GM18520 (cell line): ENCODE measurements at regions not wholly inside any gene's neighbourhood (a gene's known extent, or its start where the extent isn't known, plus 50 kb on each side); places are given as distances from the start of the nearest gene placed in this dataset.

Experiments used
- ATAC-seq: cut with Tn5 transposase; IDR thresholded peaks from one replicate; pipeline ENCODE4 v1.9.1; 2021; ENCODE audit not compliant: unreplicated experiment

DNA sequence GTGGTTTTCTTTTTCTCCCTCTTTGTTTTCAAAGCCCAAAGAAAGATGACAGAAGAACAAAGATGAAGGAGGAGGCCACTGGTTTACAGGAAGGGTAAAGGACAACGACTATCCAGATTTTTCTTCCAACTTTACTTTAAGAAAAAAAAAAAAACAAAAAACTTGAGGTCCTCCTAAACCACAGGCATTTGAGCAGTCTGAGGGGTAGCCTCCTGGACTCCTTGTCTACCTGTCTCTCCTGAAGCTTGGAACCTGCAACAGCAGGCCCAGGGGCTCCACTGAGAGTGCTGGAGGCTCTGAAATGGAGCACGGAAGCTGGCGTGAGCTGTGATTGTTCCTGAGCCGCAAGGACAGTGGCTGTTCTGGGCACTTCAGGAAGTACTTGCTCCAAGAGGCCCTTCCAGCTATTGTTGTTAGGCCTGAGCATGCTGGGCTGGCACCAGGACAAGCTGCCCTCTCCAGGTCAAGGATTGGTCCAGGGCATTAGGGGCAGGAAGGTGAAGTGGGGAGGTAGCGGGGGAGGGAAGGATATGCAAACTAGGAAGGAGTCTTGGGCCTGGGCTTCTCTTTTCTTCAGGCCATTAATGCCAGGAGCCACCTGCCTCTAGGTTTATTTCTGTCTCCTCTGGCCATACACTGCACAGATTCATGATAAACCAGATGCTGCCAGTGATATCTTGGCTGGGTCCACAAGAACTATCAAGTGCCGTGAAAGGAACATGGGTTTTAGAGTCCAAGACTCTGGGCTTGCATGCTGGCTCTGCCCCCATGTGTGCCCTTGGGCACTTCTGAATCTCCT is 147.3 kb downstream of the CCDC34 start:
- no peak for ATAC-seq

DNA sequence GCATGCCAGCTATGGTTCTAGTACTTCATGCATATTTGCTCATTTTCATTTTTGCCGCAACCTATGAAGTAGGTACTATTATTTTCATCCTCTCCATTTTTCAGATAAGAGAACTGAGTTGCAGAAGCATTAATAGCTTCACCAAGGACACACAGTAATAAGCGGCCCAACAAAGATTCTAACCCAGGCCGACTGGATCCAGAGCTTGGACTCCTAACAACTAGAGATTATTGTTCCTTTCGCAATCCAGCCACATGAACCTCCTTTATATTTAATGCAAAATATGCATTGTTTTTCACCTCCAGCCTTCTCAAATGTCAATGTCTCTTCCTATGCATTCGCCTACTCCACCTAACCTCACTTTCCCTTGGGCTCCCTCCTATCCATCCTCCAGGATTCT is 148.3 kb downstream of the CCDC34 start:
- ATAC-seq: no peak

DNA sequence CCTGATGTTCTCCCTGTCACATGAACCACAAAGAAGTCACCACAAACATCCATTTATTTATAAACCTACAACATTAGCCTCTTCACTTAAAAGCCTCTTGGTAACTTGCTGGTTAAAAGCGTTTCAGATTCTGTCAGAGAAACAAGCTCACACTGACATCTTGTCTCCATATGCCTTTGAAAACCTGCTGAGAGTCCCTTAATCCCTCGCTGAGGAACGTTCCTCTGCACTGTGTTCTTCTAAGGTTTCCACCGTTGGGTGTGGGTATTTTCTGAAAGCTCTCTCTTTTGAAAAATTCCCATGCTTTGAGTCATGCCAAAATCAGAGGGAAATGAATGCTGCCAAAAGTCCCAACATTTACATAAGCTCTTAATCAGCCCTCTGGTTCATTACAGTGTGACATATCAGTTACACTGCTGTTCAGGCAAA is 149.8 kb downstream of the CCDC34 start:
- peak; percentile 21 for ATAC-seq

GRCh38 chr11:27212248-27212780 is 150.7 kb downstream of the CCDC34 start:
- ATAC-seq: peak; percentile 31

- no peak for ATAC-seq
These were observed 151.5 kb downstream of the CCDC34 start for GRCh38 chr11:27211370-27212127.

DNA sequence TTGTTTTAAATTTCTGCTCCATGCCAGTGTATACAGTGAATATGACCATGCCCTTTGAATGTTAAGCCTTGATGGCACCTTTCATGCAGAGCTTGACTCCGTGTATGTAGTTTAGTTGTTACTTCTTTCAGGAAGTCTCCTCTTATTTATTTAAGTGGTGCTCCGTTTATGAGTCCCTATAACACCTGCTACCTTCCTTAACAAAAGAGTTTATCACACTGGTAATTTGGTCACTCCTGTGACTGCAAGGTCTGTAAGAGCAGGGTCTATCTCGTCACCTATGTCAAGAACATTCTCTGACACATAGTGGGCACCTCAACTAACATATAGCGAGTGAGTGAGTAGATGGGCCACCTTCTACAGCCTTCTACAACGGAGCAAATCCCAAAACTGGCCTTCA is 152.5 kb downstream of the CCDC34 start:
- ATAC-seq: no peak

DNA sequence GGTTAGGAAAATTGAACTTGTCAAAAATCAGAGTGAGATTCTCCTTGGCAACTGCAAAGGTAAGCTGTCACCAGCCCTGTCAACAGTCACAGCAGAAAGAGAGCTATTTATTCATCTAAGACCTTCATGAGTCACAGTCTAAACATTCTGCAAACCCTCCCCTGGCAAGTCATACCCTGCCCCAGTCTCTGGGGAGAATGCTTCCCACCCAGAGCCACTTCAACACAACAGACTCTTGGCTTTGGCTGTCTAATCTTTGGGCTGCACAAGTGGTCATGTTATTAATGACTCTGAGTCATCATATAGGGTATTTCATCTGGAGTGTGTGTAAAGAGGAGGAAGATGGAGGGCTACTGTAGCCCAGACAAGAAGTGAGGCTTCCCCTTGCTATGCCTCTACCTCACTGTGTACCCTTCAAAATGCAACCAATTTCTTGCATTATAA is 153.4 kb downstream of the CCDC34 start:
- peak; percentile 62 for ATAC-seq

- no peak for ATAC-seq
These were observed 154.2 kb downstream of the CCDC34 start for GRCh38 chr11:27208846-27209245.

- ATAC-seq: no peak
These were observed 155.9 kb downstream of the CCDC34 start for GRCh38 chr11:27207025-27207650.

- ATAC-seq: no peak
These were observed 157.0 kb downstream of the CCDC34 start for GRCh38 chr11:27205779-27206570.

DNA sequence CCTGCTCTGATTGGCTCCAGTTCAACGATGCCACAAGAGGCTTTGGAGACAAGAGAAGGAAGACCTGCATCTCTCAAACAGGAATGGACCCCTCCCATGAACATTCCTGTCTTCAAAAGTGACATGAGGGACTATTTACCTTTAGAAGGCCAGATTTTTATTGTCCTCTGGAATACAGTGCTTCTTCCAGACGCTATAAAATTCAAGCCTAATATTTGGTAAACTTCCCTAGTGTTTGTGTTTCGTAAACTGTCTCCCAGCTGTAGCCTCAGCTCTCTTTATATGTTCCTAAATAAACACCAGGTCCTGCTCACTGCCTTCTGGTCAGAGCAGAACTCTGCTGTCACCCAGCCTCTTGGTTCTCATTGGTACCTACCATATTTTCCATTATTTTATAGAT is 157.8 kb downstream of the CCDC34 start:
- no peak for ATAC-seq

- no peak for ATAC-seq
These were observed 158.5 kb downstream of the CCDC34 start for GRCh38 chr11:27204529-27204928.

DNA sequence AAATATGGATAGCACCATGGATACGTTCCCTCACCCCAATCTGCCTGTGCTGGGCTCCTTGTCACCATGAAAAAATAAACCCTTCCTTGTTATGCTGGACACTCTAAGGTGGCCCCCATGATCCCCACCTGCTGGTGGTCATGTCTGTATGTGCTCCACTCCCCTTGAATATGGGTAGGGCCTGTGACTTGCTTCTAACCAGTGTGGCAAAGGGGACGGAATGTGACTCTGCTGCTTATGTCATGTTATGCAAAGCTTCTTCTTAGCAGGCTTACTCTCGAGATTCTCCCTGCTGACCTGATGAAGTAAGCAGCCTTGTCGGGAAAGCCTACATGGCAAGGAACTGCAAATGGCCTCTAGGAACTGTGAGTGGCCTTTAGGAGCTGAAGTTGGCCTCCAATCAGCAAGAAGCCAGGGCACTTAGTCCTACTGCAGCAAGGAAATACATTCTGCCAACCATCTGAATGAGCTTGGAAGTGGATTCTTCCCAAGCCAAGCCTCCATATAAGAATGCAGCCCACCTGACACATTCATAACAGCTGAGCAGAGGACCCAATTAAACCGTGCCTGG is 159.9 kb downstream of the CCDC34 start:
- ATAC-seq: no peak

GRCh38 chr11:27201454-27202302 is 161.1 kb downstream of the BBOX1 start:
- ATAC-seq: no peak

DNA sequence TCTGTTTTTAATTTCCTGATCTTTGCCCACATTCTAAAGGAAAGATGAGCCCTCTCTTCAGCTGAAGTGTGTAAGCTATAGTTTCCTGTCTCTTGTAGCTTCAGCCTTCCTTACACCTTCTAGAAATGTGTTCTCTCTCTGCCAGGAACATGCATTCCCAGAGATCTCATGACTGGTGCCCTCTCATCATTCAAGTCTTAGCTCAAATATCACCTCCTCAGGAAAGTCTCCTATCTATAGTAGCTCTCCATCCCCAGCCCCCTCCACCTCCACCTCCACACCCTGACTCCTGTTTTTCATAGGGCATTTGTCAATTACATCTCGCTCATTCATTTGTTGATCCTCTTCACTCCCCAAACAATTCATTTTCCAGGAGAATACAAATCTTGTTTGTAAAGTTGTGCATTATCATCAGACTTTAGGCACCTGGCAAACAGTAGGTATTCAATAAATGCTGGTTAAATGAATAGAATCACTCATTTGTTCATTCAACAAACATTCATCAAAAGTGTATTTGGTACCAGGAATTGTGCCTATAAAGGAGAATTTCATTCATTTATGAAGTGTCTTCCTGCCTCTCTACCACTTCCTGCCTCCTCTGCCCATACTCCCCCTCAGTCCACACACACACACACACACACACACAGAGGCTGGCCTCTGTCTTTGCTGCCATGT is 160.3 kb downstream of the BBOX1 start:
- no peak for ATAC-seq

- ATAC-seq: no peak
These were observed 155.7 kb downstream of the BBOX1 start for GRCh38 chr11:27196203-27196897.

- ATAC-seq: no peak
These were observed 155.2 kb downstream of the BBOX1 start for GRCh38 chr11:27195837-27196202.

DNA sequence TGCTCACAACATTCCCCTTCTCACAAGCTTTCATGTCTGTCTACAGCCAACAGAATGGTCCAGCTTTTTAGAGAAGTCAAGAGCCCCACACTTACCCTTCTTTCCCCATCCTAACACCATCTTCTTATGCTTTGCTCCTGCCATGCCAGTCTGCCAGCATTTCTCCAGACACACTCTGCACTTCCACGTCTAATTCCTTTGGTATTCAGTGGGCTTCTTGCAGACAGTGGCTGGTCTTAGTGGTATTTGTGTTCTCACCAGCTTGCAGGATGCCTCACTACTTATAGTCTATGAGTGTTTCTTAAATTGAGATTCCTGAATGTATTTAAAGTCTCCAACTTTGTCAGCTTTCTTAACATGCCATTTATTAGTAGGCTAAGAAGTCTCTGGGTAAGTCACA is 154.4 kb downstream of the BBOX1 start:
- no peak for ATAC-seq
